Cardiac muscle cell (in vitro differentiated cells and primary cell): ENCODE measurements at regions not wholly inside any gene's neighbourhood (a gene's known extent, or its start where the extent isn't known, plus 50 kb on each side); places are given as distances from the start of the nearest gene placed in this dataset.
"Not testable (repeated sequence)": the region's sequence is repeated elsewhere in the genome, so short reads cannot be mapped to it uniquely, and the experiment has no call there.

Experiments
- DNase-seq, 2 donors: peaks; one replicate each; pipeline versions ENCODE4 v3.0.0 to v3.0.0-alpha.2; 2010 to 2017; ENCODE audit warnings: low read depth in 1 of 2, low spot score in 1 of 2
- H3K27ac ChIP-seq: fragments of 200-600 bp; sonication (generic); 2 replicates; pipeline ENCODE4 v1.5.1; 2016
- H3K27me3 ChIP-seq: fragments of 200-600 bp; sonication (generic); 2 replicates; pipeline ENCODE4 v1.6.0; 2016; ENCODE audit warnings: control low read depth
- H3K36me3 ChIP-seq: fragments of 200-600 bp; sonication (generic); 2 replicates; pipeline ENCODE4 v1.5.1; 2016; ENCODE audit warnings: control low read depth
- H3K4me1 ChIP-seq: fragments of 200-600 bp; sonication (generic); 2 replicates; pipeline ENCODE4 v1.8.1; 2017; ENCODE audit warnings: low read depth, mild to moderate bottlenecking, mixed run types
- H3K4me3 ChIP-seq: fragments of 200-600 bp; sonication (generic); 2 replicates; pipeline ENCODE4 v1.5.1; 2016; ENCODE audit warnings: mild to moderate bottlenecking
- H3K9me3 ChIP-seq: fragments of 200-600 bp; sonication (generic); 2 replicates; pipeline ENCODE4 v1.5.1; 2017; ENCODE audit warnings: low read depth, mild to moderate bottlenecking, control low read depth
- TF ChIP-seq, protein P1 (sequence below): IDR thresholded peaks from 2 replicates; pipeline ENCODE4 v1.5.1; 2012; ENCODE audit warnings: low read depth, mild to moderate bottlenecking, low read length

DNA sequence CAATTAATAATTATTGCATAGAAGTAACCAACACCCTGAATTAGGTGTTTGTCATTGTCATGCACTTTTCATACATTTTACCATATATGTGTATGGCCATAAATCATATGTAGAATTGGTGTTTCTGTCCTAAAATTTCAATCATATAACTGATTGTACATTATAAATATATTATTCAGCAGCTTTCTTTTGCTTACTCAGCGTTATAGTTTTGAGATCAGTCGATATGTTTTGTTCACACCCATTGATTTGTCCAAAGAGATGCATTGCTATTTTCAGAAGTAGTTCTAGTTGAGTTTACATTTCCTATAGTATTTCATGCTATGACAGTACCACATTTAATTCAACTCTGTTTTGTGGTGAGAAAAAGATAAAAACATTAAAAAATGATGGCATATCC, 50.5 kb upstream of the PARP4 start:
- Histone ChIP-seq H3K4me1 (peaks cover 3% of the 10 kb centered on the region), H3K9me3 (no peaks in the 10 kb centered on the region), H3K27me3 (no peaks in the 10 kb centered on the region), H3K4me3 (no peak overlapping the region), H3K36me3 (no peaks in the 10 kb centered on the region), H3K27ac (no peak overlapping the region)
- no peak for DNase-seq
- TF ChIP-seq, protein P1, sequence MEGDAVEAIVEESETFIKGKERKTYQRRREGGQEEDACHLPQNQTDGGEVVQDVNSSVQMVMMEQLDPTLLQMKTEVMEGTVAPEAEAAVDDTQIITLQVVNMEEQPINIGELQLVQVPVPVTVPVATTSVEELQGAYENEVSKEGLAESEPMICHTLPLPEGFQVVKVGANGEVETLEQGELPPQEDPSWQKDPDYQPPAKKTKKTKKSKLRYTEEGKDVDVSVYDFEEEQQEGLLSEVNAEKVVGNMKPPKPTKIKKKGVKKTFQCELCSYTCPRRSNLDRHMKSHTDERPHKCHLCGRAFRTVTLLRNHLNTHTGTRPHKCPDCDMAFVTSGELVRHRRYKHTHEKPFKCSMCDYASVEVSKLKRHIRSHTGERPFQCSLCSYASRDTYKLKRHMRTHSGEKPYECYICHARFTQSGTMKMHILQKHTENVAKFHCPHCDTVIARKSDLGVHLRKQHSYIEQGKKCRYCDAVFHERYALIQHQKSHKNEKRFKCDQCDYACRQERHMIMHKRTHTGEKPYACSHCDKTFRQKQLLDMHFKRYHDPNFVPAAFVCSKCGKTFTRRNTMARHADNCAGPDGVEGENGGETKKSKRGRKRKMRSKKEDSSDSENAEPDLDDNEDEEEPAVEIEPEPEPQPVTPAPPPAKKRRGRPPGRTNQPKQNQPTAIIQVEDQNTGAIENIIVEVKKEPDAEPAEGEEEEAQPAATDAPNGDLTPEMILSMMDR = no peak

DNA sequence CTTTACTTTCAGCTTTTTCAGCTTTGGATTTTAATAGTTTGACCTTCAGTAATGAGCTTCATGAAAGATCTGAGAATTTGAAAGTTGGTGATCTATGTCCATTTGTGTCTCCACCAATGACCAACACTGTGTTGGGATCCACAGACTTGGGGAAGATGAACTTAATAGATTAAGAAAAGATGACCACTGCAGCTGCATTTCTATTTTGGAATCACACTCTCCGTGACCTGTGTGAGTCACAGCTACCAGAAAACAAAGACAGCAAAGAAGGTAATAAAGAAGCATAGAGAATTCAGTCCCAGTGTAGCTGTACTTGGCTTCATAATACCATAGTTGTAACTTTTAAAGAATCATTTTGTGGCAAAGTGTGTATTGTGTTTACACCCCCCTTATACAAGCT, 51.4 kb upstream of the PARP4 start:
- H3K9me3 ChIP-seq, H3K4me3 ChIP-seq, H3K27me3 ChIP-seq, H3K27ac ChIP-seq, H3K36me3 ChIP-seq, H3K4me1 ChIP-seq: not testable (repeated sequence)
- peak in 1 of 2 donors; percentile 43 for DNase-seq

DNA sequence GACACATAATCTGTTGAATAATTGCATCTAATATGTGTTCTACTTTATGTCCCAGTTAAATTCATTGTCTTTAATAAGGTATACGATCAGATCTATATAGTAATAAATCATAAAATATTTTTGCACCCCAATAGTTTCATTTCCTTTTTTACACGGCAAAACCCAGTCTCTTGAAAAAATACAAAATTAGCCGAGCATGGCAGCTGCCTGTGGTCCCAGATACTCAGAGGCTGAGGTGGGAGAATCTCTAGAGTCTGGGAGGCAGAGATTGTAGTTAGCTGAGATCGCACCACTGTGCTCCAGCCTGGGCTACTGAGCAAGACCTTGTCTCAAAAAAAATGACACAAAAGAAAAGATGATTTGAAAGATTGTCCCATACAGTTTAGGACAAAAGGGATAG, 52.3 kb upstream of the PARP4 start:
- TF ChIP-seq, protein P1 = no peak
- Histone ChIP-seq H3K9me3 (no peaks in the 10 kb centered on the region), H3K27me3 (no peaks in the 10 kb centered on the region), H3K4me3 (no peak overlapping the region), H3K4me1 (peaks cover 3% of the 10 kb centered on the region), H3K27ac (no peak overlapping the region), H3K36me3 (no peaks in the 10 kb centered on the region)
- no peak for DNase-seq

DNA sequence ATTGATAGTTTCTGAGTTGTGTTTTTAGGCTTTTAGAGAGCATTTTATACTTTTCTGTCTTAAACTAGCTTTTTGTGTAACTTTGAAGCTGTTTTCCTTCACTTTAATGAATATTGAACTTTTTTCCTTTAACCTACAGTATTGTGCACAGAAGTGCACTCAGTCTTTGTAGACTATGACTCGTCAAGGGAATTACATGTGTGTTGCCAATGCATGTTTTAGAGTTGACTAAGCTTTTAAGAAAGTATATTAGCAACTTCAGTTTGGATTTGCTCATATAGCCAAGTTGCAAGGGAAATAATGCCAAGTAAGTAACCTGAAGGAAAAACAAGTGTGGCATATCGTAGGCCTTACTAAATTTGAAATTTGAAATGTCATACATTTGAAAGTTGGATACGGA, 55.0 kb upstream of the PARP4 start:
- DNase-seq = peak in 1 of 2 donors; percentile 70
- H3K4me1 ChIP-seq, H3K9me3 ChIP-seq, H3K36me3 ChIP-seq, H3K4me3 ChIP-seq, H3K27ac ChIP-seq, H3K27me3 ChIP-seq: not testable (repeated sequence)

DNA sequence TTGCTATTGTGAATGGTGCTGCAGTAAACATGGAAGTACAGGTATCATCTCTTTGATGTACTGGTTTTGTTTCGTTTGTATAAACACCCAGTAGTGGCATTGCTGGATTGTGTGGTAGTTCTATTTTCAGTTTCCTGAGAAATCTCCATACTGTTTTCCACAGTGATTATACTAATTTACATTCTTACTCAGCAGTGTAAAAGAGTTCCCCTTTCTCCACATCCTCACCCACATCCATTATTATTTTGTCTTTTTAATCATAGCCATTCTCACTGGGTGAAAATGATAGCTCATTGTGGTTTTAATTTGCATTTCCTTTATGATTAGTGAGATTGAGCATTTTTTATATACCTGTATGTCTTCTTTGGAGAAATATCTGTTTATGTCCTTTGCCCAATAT, 62.3 kb upstream of the PARP4 start:
- no peaks in the 10 kb centered on the region for H3K9me3 ChIP-seq
- no peaks in the 10 kb centered on the region for H3K4me1 ChIP-seq
- H3K27me3 ChIP-seq = no peaks in the 10 kb centered on the region
- H3K4me3 ChIP-seq = no peak overlapping the region
- DNase-seq = no peak
- TF ChIP-seq, protein P1 = no peak
- H3K36me3 ChIP-seq = no peaks in the 10 kb centered on the region
- no peak overlapping the region for H3K27ac ChIP-seq

DNA sequence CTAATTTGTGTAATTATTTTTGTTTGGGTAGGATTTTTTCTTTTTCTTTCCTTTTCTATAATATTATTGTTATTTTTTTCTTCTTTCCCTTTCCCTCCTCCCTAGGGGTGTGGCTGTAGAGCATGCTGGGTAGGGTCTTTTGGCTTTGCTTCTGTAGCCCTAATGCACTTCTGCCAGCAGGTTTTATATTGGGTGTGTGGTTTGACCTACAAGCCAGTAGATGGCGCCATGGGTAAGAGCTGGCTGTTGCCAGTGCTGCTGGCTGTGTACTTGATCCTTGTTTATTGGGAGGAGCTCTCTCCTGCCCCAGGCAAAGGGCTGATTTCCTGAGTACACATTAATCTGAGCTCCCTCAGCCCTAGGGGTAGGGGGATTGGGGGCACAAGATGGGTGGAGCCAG, 67.7 kb upstream of the PARP4 start:
- peak; percentile 6 to 53 for DNase-seq
- H3K27ac ChIP-seq = not testable (repeated sequence)
- TF ChIP-seq, protein P1 = peak; percentile 40

DNA sequence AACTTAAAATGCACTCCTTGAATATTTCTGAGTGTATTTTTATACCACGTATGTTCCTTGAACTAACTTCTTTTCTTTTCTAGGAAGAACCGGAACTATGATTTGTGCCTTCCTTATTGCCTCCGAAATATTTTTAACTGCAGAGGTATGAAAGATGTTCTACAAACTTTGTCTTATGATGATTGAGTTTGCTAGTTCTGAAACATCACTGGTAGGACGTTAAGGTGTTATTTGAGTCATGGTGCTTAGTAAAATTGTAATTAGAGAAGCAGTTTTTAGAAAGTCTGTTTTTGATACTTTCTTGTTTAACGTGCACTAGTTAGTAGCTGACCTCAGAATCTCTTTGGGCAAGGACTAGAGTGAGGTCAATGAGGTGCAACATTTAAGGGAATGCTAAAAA, 69.0 kb upstream of the PARP4 start:
- H3K27ac ChIP-seq, H3K27me3 ChIP-seq, H3K36me3 ChIP-seq, H3K4me3 ChIP-seq, DNase-seq, H3K4me1 ChIP-seq, H3K9me3 ChIP-seq: not testable (repeated sequence)

More for the DNA sequence above, 67.7 kb upstream of the PARP4 start:
- not testable (repeated sequence) for H3K36me3 ChIP-seq, H3K4me3 ChIP-seq, H3K9me3 ChIP-seq, H3K4me1 ChIP-seq, H3K27me3 ChIP-seq

DNA sequence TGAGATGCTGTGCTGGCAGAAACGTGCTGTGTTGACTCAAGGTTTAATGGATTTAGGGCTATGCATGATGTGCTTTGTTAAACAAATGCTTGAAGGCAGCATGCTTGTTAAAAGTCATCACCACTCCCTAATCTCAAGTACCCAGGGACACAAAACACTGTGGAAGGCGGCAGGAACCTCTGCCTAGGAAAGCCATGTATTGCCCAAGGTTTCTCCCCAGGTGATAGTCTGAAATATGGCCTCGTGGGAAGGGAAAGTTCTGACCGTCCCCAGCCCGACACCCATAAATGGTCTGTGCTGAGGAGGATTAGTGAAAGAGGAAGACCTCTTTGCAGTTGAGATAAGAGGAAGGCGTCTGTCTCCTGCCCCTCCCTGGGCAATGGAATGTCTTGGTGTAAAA, 79.1 kb upstream of the PARP4 start:
- not testable (repeated sequence) for H3K27me3 ChIP-seq, H3K9me3 ChIP-seq, H3K27ac ChIP-seq, H3K4me1 ChIP-seq, DNase-seq, H3K4me3 ChIP-seq, H3K36me3 ChIP-seq

DNA sequence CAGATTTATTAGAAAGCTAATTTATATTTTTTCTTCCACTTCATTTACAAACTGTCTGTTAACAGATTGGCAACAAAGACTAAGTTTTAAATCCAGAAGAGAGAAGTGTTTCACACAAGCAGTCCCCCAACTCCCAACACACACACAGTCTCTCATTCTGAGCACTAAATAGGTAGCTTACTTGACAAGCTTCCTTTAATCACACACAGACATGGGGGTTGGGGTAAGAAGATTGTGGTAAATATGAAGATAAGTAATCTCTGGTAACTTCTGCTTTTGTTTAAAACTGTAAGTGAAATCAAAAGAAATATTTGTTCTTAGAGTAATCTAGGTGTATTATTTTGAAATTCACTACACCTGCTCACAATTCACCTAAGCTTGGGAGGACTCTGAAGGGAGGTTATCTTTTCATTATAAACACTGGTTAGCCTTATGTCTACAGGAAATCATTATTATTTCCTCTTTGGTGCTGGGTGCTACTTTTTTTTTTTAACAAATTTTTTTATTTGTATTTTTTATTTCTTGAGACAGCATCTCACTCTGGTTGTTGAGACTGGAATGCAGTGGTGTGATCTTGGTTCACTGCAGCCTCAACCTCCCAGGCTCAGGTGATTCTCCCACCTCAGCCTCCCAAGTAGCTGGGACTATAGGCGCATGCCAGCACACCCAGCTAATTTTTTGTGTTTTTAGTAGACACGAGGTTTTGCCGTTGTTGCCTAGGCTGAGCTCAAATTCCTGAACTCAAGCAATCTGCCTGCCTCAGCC, 82.1 kb upstream of the ATP12A start:
- H3K4me3 ChIP-seq, H3K36me3 ChIP-seq, H3K9me3 ChIP-seq, H3K27ac ChIP-seq, H3K4me1 ChIP-seq, H3K27me3 ChIP-seq, DNase-seq: not testable (repeated sequence)

DNA sequence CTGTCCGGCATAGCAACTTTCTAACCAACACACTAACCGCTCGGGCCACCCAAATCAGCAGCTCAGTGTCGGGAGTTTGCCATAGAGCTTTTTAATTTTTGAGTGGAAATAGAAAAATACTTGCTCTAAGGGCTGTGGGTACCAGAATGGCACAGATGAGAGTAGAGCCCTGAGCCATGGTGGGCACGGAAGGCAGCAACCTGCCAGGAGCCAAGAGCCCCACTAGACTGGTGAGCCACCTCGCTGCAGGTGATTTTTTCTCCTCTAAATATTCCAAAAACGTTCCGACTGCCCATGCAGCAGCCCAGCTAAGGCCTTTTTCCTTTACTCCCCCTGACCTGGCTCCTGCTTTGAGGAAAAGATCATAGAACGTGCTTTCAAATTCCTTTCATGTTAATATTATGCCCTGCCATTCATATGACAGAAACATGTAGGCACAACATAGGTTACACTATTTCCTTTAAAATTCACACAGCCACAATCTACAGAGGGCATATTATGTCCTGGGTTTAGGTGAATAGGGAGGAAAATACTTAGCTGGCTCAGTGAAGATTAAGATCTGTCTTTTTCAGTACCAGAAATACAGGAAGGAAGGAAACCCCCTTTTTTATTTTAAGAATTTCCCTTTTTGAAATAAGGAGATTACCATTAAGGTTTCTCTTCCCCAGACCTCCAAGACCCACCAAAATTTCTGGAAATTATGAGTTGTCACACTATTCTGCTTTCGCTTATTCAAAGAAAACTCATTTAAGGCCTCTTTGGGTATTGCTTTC, 81.0 kb upstream of the ATP12A start:
- DNase-seq, H3K4me3 ChIP-seq, H3K27ac ChIP-seq, H3K9me3 ChIP-seq, H3K27me3 ChIP-seq, H3K36me3 ChIP-seq, H3K4me1 ChIP-seq: not testable (repeated sequence)
